Activated CD8-positive, alpha-beta memory T cell treated with anti-CD3 and anti-CD28 coated beads for 36 hours (primary cell): ENCODE measurements at regions not wholly inside any gene's neighbourhood (a gene's known extent, or its start where the extent isn't known, plus 50 kb on each side); places are given as distances from the start of the nearest gene placed in this dataset.

Experiments used
- CTCF ChIA-PET: fragments of 350-600 bp; sonication (Branson Sonifier 250); formaldehyde crosslinking; loops from one replicate; lab custom pipeline; 2021; ENCODE audit warnings: antibody characterized with exemption; lab: Charles Lee
- POLR2A ChIA-PET: fragments of 350-600 bp; sonication (Branson Sonifier 250); formaldehyde crosslinking; loops from one replicate; lab custom pipeline; 2021; ENCODE audit warnings: antibody characterized with exemption; lab: Charles Lee

- CTCF ChIA-PET = no interaction called here
These were observed 2276.2 kb downstream of the TP53TG3F start for GRCh38 chr16:35735403-35736251.

GRCh38 chr16:35736546-35736945 is 2277.1 kb downstream of the TP53TG3F start:
- POLR2A ChIA-PET = no interaction called here
- CTCF ChIA-PET = no interaction called here

More at GRCh38 chr16:35735403-35736251, 2276.2 kb downstream of the TP53TG3F start:
- POLR2A ChIA-PET = no interaction called here

GRCh38 chr16:35737076-35737475 is 2277.7 kb downstream of the TP53TG3F start:
- ChIA-PET POLR2A (no interaction called here), CTCF (no interaction called here)

- POLR2A ChIA-PET = no interaction called here
These were observed 2282.1 kb downstream of the TP53TG3F start for GRCh38 chr16:35741546-35741945.

GRCh38 chr16:35743101-35743692 is 2283.8 kb downstream of the TP53TG3F start:
- POLR2A ChIA-PET = no interaction called here

More at GRCh38 chr16:35741546-35741945, 2282.1 kb downstream of the TP53TG3F start:
- CTCF ChIA-PET = no interaction called here

GRCh38 chr16:35744084-35744483 is 2284.7 kb downstream of the TP53TG3F start:
- ChIA-PET CTCF (no interaction called here), POLR2A (no interaction called here)

More at GRCh38 chr16:35743101-35743692, 2283.8 kb downstream of the TP53TG3F start:
- CTCF ChIA-PET = no interaction called here

GRCh38 chr16:35744726-35745125 is 2285.3 kb downstream of the TP53TG3F start:
- CTCF ChIA-PET = no interaction called here
- POLR2A ChIA-PET = no interaction called here

- ChIA-PET POLR2A (no interaction called here), CTCF (no interaction called here)
These were observed 2285.8 kb downstream of the TP53TG3F start for GRCh38 chr16:35745191-35745590.

- CTCF ChIA-PET = no interaction called here
- POLR2A ChIA-PET = no interaction called here
These were observed 2286.4 kb downstream of the TP53TG3F start for GRCh38 chr16:35745821-35746248.

- POLR2A ChIA-PET = no interaction called here
- CTCF ChIA-PET = no interaction called here
These were observed 2287.0 kb downstream of the TP53TG3F start for GRCh38 chr16:35746281-35746962.

- POLR2A ChIA-PET = no interaction called here
- CTCF ChIA-PET = no interaction called here
These were observed 2287.7 kb downstream of the TP53TG3F start for GRCh38 chr16:35746963-35747657.

- ChIA-PET POLR2A (no interaction called here), CTCF (no interaction called here)
These were observed 2288.4 kb downstream of the TP53TG3F start for GRCh38 chr16:35747658-35748455.

- CTCF ChIA-PET = no interaction called here
- POLR2A ChIA-PET = no interaction called here
These were observed 2289.3 kb downstream of the TP53TG3F start for GRCh38 chr16:35748621-35749252.

- CTCF ChIA-PET = no interaction called here
- POLR2A ChIA-PET = no interaction called here
These were observed 2290.1 kb downstream of the TP53TG3F start for GRCh38 chr16:35749253-35750141.

GRCh38 chr16:35750157-35750689 is 2290.8 kb downstream of the TP53TG3F start:
- POLR2A ChIA-PET = no interaction called here

GRCh38 chr16:35750701-35751104 is 2291.3 kb downstream of the TP53TG3F start:
- POLR2A ChIA-PET = no interaction called here
- CTCF ChIA-PET = no interaction called here

More at GRCh38 chr16:35750157-35750689, 2290.8 kb downstream of the TP53TG3F start:
- CTCF ChIA-PET = no interaction called here

GRCh38 chr16:35751191-35751941 is 2292.0 kb downstream of the TP53TG3F start:
- CTCF ChIA-PET = no interaction called here
- POLR2A ChIA-PET = no interaction called here
